A673 (cell line): ENCODE measurements at regions not wholly inside any gene's neighbourhood (a gene's known extent, or its start where the extent isn't known, plus 50 kb on each side); places are given as distances from the start of the nearest gene placed in this dataset.

Source experiments
- CTCF ChIP-seq: fragments of 300-800, 200-600 bp; sonication (generic); conservative IDR thresholded peaks from 2 replicates; pipeline ENCODE4 v1.5.1; 2017; ENCODE audit warnings: low read depth, mild to moderate bottlenecking, antibody characterized with exemption, low read length, moderate library complexity, mixed read lengths
- EZH2 ChIP-seq: fragments of 200-600 bp; sonication (generic); IDR thresholded peaks from 2 replicates; pipeline ENCODE4 v1.6.1; 2017; ENCODE audit warnings: borderline replicate concordance, low read depth, mild to moderate bottlenecking, mixed read lengths, antibody characterized with exemption, low read length; ENCODE audit not compliant: poor library complexity, severe bottlenecking

GRCh38 chr1:182235952-182236650 lies 155.5 kb downstream of the GLUL start:
- TF ChIP-seq CTCF (no peak), EZH2 (no peak)
